HL-60/S4 treated with retinoic acid at 250 ng/mL for 4 days and 3 days (cell line): ENCODE measurements at regions not wholly inside any gene's neighbourhood (a gene's known extent, or its start where the extent isn't known, plus 50 kb on each side); places are given as distances from the start of the nearest gene placed in this dataset.

Experiments
- in situ Hi-C: fragments of 300-500 bp; cut with MboI; formaldehyde crosslinking; loops from 2 replicates; pipeline ENCODE4 v1.7.0; 2022; ENCODE audit warnings: low sequenced_read_pairs

DNA sequence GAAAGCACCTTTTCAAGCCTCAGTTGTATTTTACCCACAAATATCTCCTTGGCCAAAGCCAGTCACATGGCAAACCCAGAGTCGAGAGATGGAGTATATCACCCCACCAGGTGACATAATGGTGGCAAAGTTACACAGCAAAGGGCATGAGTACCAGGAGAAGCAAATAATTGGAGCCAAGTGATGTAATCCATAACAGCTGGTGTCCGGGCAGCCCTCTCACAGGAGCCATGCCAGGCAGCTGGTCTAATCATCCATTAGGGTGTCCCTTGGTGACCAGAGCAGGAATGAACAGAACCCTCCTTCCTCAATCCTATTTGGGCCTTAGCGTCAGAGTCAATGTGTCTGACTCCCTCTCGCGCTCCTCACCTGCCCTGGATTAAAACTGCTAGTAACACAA, 272.1 kb downstream of the LRFN2 start:
- in situ Hi-C loops, result loop anchor here (25.0 kb wide), 1 partner anchor 953 kb away; no protein-coding TSS in a partner anchor

DNA sequence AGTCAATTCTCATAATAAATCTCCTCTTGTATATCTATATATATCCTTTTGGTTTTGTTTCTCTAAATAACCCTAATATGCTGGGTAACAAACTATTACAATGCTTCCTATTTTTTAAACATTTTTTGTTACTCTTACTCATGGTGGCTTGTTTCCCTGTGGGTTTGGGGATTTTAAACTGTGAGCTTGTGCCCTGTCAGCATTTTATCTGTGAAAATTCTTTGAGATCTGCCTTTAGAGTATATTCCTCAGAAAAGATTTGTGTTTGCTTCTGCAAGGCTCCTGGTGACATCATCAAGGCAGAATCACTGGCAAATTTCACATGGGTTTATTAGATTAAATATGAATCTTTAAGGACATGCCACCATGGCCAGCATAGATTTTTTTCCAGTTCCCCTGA, 273.6 kb downstream of the LRFN2 start:
- in situ Hi-C loops, result loop anchor here (25.0 kb wide), 1 partner anchor 951 kb away; no protein-coding TSS in a partner anchor

DNA sequence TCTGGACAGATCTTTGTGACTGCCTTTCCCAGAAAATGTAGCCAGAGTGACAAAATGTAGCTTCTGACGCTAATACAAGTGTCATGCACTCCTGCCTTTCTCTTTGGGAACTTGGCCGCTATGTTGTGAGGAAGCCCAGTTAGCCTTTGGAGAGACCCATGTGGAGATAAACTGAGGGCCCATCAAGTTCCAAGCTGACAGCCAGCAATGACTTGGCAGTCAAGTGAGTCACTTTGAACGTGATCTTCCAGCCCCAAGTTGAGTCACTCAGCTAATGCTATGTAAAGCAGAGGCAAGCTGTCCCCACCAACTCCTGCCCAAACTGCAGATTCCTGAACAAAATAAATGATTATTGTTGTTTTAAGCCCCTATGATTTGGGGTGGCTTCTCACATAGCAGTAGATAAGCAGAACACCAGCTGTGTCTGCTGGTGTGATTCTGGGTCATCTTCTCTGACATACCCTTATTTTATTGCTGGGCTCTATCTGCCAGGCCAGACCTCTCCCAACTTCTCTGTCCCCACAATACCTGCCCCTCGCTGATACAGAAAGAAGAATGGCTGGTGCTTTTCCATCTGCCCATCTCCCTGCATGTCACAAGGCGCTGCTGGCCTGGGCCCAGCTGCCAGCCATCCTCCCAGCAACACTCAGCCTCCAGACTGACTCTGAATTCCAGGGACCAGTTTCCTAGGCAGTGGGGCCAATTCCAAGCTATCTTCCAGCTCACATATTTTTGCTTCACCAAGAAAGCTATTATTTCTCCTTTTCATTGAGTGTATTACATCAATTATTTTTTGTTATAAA, 274.8 kb downstream of the LRFN2 start:
- in situ Hi-C loops, result loop anchor here (25.0 kb wide), 1 partner anchor 950 kb away; no protein-coding TSS in a partner anchor

DNA sequence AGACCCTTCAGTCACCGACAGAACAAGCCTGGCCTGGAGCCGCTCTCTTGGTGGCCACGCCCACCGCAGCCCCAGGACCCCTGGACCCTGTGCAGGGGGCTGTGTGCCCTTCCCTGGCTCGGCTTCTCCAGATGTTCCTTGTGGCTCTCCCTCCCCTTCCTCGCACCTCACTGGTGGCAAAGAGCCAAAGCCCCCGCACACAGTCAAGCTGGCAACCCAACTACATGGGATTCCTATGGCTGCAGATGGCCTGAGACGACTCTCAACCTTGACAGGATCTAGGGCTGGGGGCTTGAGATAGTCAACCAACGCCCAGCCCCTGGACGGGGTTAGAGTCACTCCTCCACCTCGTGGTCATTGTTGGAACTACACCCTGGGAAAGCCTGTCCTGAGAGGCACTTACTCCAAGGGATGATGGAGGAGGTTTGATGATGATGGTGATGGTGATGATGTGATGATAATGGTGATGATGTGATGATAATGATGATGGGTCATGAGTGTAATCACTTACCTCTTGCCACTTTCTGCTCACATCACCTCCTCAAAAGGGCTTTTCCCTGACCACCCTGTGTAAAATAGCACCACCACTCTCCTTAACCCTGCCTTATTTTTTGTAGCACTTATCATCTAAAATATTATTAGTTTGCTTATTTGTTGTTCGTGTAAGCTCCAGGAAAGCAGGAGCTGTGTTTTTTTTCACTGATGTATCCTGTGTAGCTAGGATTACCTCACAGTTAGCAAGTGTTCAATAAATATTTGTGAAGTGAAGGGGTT, 278.4 kb downstream of the LRFN2 start:
- in situ Hi-C loops, result loop anchor here (25.0 kb wide), 1 partner anchor 946 kb away; no protein-coding TSS in a partner anchor

DNA sequence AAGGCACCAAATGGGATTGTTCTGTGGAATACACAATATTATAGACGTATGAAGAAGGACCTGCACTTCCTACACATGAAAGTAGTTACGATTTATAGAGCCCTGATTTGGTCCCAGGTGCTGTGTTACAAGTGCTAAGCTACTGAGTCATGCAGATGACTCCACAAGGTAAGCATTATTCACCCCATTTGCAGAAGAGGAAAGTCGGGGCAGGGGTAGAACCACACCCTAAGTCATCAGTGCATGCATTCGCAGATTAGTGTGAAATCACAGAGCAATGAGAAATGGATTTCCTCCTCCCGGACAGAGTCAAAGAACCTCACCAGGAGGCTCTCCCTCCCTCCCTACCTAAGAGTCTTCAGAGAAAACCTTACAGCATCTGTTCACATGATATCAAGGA, 279.5 kb downstream of the LRFN2 start:
- in situ Hi-C loops, result loop anchor here (25.0 kb wide), 1 partner anchor 945 kb away; no protein-coding TSS in a partner anchor

DNA sequence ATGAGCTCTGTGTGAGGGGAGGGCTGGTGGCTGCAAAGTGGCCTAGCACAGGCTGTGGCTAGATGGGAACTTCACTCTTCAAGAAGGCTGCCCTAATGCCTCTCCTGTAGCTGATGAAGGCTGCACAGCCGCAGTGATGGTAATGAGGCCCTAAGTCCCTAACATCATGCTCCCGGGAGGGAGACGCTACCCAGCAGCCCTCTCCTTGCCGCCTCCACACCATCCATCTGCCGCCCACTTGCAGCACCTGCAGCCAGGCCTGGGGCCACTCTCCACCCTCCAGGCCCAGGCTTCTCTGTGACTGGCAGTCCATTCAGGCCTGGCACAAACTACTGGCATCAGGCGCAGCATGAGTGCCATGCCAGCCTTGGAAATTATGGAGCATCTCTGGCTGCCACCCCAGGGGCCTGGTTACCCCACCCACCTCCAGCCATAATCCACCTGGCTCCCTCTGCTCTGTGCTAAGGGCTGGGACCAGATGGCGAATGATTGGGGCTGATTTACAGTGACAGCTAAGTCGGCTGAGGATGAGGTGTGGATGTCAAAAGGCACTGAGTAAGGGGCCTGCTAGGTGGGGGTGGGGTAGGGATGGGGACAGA, 284.2 kb downstream of the LRFN2 start:
- in situ Hi-C loops, result loop anchor here (25.0 kb wide), 1 partner anchor 941 kb away; no protein-coding TSS in a partner anchor

DNA sequence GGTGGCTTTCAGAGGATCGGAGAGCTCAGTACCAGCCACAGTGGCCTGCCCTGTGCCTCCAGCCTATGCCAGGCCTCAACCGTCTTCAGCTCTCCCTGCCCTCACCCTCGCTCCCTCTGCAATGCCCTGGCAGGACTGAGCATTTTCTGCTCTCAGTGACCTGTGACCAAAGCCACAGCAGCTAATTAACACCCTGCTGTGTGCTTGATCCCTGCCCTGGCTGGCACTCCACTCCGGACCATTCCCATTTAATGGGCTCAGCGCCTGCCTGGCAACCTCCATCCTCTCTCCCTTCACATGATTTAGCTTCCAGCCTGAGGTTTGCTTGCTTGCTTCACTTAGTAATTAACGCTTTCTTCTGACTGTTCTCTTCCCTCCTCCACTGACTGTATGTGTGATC, 287.5 kb downstream of the LRFN2 start:
- in situ Hi-C loops, result loop anchor here (25.0 kb wide), 1 partner anchor 937 kb away; no protein-coding TSS in a partner anchor

DNA sequence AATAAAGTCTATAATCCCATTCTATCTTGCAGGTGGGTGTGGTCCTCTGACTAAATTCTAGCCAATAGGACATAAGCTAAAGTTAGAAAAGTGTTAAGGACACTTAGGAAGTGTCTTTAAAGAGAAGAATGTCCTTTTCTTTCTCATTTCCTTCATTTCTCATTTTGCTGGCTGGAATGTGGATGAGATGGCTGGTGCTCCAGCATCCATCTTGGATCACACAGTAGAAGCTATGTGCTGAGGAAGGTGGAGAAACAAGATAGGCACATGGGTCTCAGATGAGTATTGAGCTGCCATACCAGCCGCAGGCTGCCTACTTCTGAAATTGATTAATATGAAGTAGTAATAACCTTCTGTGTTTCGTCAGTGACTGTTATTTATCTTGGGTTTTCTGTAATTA, 289.0 kb downstream of the LRFN2 start:
- in situ Hi-C loops, result no loop called here

DNA sequence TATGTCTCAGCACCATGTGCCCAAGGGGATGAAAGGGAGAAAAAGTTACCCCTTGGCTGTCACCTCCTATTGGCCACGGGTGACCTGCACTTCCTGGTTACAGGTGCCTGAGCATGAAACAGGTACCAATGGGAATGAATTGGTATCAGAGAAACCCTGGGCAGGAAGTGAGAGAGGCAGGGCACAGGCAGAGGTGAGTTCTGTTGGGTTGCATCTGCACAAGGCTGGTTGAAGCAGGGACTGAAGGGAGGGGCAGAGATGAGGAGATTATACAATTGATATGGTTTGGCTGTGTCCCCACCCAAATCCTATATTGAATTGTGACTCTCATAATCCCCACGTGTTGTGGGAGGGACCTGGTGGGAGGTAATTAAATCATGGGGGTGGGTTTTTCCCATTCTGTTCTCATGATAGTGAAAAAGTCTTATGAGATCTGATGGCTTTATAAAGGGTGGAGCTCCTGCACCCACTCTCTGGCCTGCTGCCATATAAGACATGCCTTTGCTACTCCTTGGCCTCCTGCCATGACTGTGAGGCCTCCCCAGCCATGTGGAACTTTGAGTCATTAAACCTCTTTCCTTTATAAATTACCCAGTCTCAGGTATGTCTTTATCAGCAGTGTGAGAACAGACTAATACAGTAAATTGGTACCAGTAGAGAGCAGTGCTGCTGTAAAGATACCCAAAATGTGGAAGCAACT, 291.8 kb downstream of the LRFN2 start:
- in situ Hi-C loops, result no loop called here

DNA sequence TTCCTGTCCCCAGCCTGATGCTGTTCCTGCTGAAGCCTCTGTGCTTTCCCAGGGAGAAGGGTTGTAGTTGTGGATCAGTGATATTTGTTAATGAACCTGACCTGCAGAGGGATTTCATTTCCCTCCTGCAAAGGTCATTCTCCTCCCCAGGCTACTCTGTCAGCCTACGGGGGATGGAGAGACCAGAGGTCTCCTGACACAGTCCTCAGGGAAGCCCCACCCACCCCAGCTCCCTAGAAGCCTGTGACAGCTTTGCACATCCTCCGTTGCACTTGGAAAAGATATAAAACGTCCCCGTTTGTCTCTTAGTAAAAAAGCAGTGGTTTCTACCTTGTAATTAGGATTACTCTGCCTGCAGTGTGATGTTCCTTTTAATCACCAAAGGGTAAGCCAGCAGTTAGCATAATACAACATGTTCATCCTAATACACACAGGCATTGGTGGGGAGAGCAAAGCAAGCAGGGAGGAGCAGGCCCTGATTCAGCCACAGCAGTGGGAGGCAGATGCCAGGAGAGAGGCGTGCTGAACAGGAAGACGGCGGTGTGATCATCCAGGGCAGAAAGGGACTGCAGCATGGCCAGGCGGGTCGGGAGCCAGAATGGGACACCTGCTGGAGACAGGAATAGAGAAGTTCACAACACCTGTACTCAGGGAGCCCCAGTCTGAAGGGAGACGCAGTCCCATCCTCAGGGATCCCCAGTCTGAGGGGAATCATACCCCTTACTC, 293.5 kb downstream of the LRFN2 start:
- in situ Hi-C loops, result no loop called here

DNA sequence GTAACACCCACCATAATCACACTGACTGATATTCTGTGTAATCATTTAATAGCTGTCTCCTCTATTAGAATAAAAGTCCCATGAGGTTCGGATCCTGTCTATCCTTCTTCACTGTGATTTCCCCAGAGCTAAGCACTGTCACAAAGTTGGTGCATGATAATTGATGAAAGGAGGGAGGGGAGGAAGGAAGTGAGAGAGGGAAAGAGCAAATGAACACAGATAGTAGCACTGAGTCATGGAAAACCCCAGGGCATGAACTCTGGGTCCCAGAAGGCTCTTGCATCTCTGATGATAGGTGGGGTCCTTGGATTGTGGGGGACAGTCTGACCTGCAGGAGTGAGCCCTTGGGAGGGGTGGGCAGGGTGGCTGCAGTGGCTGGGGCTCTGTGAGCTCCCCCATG, 294.1 kb downstream of the LRFN2 start:
- in situ Hi-C loops, result no loop called here

DNA sequence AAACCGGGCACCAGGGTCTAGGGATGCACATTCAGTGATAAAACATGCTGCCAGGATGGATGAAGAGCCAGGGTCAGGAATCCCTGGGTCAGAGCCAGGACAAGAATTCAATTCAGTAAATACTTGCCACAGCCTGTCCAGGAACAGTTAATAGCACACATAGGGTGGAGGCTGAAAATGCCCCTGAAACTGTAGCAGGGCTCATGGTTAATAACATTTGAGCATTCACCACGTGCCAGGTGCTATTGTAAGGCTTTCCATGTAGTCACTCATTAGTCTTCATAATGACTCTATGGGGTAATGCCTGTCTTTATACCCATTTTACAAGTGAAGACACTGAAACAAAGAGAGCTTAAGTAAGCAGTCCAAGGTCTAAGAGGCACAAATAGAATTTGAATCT, 296.3 kb downstream of the LRFN2 start:
- in situ Hi-C loops, result no loop called here

DNA sequence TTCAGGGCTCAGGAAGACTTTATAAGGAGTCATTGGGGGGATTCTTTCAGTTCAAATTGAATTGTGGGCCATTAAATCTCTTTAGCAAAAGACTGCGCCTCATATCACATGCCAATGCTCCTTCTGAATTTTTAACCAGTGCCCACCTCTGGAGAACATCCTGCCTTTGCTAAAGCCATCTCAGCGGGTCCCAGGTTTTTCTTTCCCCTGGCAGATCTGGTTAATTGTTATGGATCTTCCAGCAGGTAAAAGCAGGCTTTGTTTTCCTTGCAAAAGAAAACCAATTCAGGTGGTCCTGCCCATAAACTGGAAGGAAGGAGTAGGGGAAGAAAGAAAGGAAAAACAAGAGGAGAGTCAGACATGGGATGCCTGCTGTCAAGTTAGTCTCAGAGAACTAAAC, 298.2 kb downstream of the LRFN2 start:
- in situ Hi-C loops, result no loop called here

DNA sequence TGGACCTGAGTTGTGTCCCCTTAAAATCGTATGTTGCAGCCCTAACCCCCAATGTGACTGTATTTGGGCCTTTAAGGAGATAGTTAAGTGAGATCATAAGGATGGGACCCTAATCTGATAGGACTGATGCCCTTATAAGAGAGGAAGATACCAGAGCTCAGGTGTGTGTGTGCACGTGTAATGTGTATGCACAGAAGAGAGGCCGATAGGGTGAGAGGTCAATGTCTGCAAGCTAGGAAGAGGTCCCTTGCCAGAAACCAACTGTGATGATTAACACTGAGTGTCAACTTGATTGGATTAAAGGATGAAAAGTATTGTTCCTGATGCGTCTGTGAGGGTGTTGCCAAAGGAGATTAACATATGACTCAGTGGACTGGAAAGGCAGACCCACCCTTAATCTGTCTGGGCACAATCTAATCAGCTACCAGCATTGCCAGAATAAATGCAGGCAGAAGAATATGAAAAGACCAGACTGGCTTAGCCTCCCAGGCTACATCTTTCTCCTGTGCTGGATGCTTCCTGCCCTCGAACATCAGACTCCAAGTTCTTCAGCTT, 299.8 kb downstream of the LRFN2 start:
- in situ Hi-C loops, result no loop called here

DNA sequence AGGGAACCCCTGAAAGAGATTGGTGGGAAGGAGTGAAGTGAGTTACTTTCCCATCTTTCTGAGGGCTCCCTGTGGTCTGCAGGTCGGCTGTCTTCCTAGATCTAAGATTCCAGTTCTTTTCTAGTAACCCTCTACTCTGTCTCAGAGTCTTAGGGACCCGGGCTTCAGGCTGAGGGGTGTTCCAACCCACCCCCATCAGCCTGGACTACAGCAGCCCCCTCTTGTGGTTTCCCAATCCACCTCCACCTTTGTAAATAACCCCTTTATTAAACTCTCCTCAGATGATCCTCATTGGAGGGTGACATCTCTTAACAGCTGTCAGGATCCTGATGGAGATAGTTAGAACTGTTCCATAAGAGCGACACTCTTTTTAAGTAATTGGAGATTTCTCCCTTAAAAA, 300.4 kb downstream of the LRFN2 start:
- in situ Hi-C loops, result no loop called here

DNA sequence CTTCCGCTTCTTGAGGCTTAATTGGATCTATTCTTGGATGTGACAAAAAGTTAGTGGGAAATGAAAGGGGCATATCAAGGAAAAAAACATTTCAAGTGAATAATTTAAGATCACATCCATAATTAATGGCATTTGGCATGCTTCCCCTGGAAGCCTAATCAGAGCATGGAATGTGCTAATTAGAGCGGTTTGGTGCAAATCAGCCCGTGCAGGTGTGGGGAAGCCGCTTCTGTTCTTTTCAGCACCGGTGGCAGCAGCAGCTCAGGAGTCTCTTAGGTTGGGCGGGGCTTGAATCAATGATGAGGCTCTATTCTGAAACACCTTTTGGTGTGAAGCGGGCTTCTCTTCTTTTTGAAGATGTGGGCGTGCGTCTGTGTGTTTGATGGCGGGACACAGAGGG, 301.2 kb downstream of the LRFN2 start:
- in situ Hi-C loops, result no loop called here

DNA sequence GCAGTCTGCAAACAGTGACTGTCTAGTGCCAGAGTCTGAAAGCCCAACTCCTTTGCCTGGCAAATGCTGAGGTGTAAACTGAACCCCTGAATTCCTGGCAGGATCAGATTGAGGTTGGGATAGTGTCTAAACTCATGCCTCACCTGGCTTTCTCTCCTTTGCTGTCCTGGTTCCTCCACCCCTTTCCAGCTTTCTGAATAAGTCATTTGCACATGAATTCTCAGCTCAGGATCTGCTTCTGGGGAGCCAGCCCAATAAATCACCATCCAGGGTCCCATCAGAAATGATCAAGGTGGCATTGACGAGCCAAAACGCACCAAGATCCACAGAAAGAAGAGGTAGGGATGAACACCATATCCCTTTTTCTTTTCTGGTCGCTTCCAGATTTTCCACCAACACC, 301.6 kb downstream of the LRFN2 start:
- in situ Hi-C loops, result no loop called here

DNA sequence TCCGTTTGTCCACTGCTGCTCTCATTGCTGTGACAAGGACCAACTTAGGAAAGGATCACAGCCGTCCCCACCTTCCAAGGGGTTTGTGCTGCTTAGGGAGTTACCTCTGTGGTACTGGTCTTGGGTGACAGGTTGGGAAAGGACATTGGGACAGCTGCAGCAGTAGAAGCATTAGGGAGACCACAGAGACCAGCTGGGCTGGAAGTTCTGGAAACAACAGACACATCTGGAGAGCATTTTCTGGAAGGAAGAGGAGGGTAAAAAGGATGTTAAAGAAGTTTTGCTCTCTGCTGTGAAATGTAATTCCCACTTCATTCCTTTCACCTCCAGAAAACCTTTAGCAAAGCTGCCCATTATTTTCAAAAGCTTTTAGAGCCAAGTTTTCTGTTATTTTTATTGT, 304.2 kb downstream of the LRFN2 start:
- in situ Hi-C loops, result no loop called here

DNA sequence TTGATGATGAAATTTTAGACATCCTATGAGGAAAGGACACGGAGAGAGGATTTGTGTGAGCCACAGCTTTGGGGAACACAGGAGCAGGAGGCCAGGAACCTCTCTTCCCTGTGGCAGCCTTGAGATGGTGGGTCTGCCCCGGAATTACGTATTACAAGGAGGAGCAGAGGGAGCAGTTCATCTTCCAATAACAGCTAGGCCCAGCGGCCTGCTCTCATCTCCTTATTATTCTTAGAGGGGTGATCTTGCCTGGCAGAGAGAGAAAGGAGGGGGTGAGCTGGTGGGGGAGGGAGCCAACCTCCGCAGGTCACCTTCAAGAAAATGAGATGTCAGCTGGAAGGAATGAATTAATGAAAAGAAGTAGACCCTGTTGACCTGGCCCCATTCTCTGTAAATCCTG, 305.8 kb downstream of the LRFN2 start:
- in situ Hi-C loops, result no loop called here

DNA sequence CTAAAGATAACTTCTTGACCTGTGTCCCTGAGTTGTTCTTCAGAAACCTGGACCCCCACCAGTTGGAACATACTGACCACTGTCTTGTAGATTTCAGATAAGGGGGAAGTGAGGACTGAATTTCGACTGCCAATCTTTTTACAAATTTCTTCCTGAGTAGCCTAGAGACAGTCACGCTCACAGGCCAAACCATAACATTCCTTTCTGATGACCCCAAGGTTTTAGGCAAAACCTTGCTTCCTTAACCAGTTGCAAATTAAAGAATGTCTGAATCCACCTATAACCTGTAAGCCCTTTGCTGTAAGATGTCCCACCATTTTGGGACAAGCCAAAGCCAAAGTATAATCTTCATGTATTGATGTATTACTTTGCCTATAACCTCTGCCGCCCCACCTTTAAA, 306.9 kb downstream of the LRFN2 start:
- in situ Hi-C loops, result no loop called here
